ENCODE measurements at regions not wholly inside any gene's neighbourhood (a gene's known extent, or its start where the extent isn't known, plus 50 kb on each side); places are given as distances from the start of the nearest gene placed in this dataset.

- CTCF ChIA-PET, result no interaction called here
- POLR2A ChIA-PET, result no interaction called here
Observed at GRCh38 chr3:16114930-16115329, 59.5 kb upstream of the GALNT15 start.

GRCh38 chr3:16118396-16118795 is 56.1 kb upstream of the GALNT15 start:
- DNase-seq, result no peak
- no peak overlapping the region for H3K4me3 Mint-ChIP-seq
- no peaks in the 10 kb centered on the region for H3K4me1 Mint-ChIP-seq (ENCODE audit: low read depth)
- ChIA-PET POLR2A (no interaction called here), CTCF (no interaction called here)
- H3K27me3 Mint-ChIP-seq, result no peaks in the 10 kb centered on the region
- H3K27ac Mint-ChIP-seq, result no peak overlapping the region
- TF ChIP-seq CTCF (IDR thresholded peaks at IDR 0.05), result no peak
- no peaks in the 10 kb centered on the region for H3K36me3 Mint-ChIP-seq (ENCODE audit: low read depth)
- H3K9me3 Mint-ChIP-seq, result peaks cover 1% of the 10 kb centered on the region
- no peak for ATAC-seq
- intact Hi-C loops (cut with micrococcal nuclease), result no loop called here

More at GRCh38 chr3:16114930-16115329, 59.5 kb upstream of the GALNT15 start:
- no peak for TF ChIP-seq CTCF (IDR thresholded peaks at IDR 0.05)
- Mint-ChIP-seq H3K36me3 (ENCODE audit: low read depth) (no peaks in the 10 kb centered on the region), H3K27me3 (no peaks in the 10 kb centered on the region), H3K4me3 (no peak overlapping the region), H3K27ac (no peak overlapping the region), H3K9me3 (peaks cover 5% of the 10 kb centered on the region), H3K4me1 (ENCODE audit: low read depth) (no peaks in the 10 kb centered on the region)
- DNase-seq (no peak), ATAC-seq (no peak)
- intact Hi-C loops (cut with micrococcal nuclease), result no loop called here

GRCh38 chr3:16119887-16120286 is 54.6 kb upstream of the GALNT15 start:
- Mint-ChIP-seq H3K36me3 (ENCODE audit: low read depth) (no peaks in the 10 kb centered on the region), H3K9me3 (no peaks in the 10 kb centered on the region), H3K4me1 (ENCODE audit: low read depth) (no peaks in the 10 kb centered on the region), H3K27ac (no peak overlapping the region), H3K27me3 (no peaks in the 10 kb centered on the region), H3K4me3 (no peak overlapping the region)
- ChIA-PET POLR2A (no interaction called here), CTCF (no interaction called here)
- intact Hi-C loops (cut with micrococcal nuclease), result no loop called here
- ATAC-seq (no peak), DNase-seq (no peak)
- no peak for TF ChIP-seq CTCF (IDR thresholded peaks at IDR 0.05)

- TF ChIP-seq CTCF (IDR thresholded peaks at IDR 0.05), result no peak
- no peak overlapping the region for H3K27ac Mint-ChIP-seq
- ATAC-seq (no peak), DNase-seq (no peak)
- H3K27me3 Mint-ChIP-seq, result no peaks in the 10 kb centered on the region
- ChIA-PET CTCF (no interaction called here), POLR2A (no interaction called here)
- no peaks in the 10 kb centered on the region for H3K36me3 Mint-ChIP-seq (ENCODE audit: low read depth)
- H3K4me3 Mint-ChIP-seq, result no peak overlapping the region
- intact Hi-C loops (cut with micrococcal nuclease), result no loop called here
- no peaks in the 10 kb centered on the region for H3K9me3 Mint-ChIP-seq
- no peaks in the 10 kb centered on the region for H3K4me1 Mint-ChIP-seq (ENCODE audit: low read depth)
Observed at GRCh38 chr3:16121391-16121790, 53.1 kb upstream of the GALNT15 start.

- no peak for DNase-seq
- POLR2A ChIA-PET, result no interaction called here
- no peak for TF ChIP-seq CTCF (IDR thresholded peaks at IDR 0.05)
- Mint-ChIP-seq H3K36me3 (ENCODE audit: low read depth) (no peaks in the 10 kb centered on the region), H3K4me3 (no peak overlapping the region), H3K4me1 (ENCODE audit: low read depth) (no peaks in the 10 kb centered on the region), H3K27ac (no peak overlapping the region), H3K27me3 (no peaks in the 10 kb centered on the region), H3K9me3 (no peaks in the 10 kb centered on the region)
- intact Hi-C loops (cut with micrococcal nuclease), result no loop called here
- ATAC-seq, result no peak
- CTCF ChIA-PET, result interaction anchor here (1.3 kb wide), 1 partner anchor 12 kb away, joined by 3 read pairs; no protein-coding TSS in a partner anchor
Observed at GRCh38 chr3:16122155-16122554, 52.3 kb upstream of the GALNT15 start.
